Kidney epithelial cell (primary cell): ENCODE measurements at regions not wholly inside any gene's neighbourhood (a gene's known extent, or its start where the extent isn't known, plus 50 kb on each side); places are given as distances from the start of the nearest gene placed in this dataset.

Experiments used
- DNase-seq: peaks from one replicate; pipeline ENCODE4 v3.0.0-alpha.2; 2010; ENCODE audit warnings: low read depth
- H3K27me3 ChIP-seq: 2 replicates; pipeline ENCODE4 v1.6.0; 2011; ENCODE audit warnings: low read length; ENCODE audit not compliant: control insufficient read depth, insufficient read depth
- H3K36me3 ChIP-seq: 2 replicates; pipeline ENCODE4 v1.5.1; 2011; ENCODE audit warnings: low read length; ENCODE audit not compliant: control insufficient read depth, insufficient read depth
- H3K4me3 ChIP-seq: 2 replicates; pipeline ENCODE4 v1.5.1; 2011; ENCODE audit warnings: low read depth, mild to moderate bottlenecking, control low read depth, low read length
- TF ChIP-seq, protein P1 (sequence below): IDR thresholded peaks from 2 replicates; pipeline ENCODE4 v1.5.1; 2011; ENCODE audit warnings: mild to moderate bottlenecking, moderate library complexity, low read length, control low read depth, inconsistent platforms; ENCODE audit not compliant: insufficient read depth, poor library complexity, severe bottlenecking

DNA sequence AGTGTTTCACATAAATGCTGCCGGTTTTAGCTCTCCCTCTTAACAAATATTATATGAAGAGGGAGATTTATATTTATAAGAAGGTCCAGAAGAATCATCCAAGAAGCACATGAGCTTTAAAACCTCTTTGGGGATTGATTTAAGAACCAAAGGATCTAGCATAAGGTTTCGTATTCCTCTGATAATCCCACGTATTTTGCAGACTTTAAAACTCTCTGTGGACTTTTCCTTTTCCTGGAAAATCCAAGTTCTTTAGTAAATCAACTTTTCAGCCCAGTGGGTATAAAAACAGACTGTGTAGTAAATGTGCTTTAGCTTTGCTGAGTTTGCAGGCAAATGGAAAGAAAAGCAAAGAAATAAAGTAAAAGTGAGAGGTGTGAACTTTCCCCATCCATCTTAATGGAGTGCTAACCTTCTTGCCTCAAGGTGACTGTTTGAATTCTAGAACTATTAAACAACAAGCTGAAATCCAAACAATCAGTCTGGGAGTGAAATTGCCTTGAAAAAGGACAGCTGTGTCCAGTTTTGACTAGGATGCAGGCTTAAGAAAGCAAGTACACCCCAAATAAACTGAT is 363.4 kb upstream of the SLC24A2 start:
- no peak overlapping the region for H3K4me3 ChIP-seq
- H3K27me3 ChIP-seq, result no peaks in the 10 kb centered on the region
- TF ChIP-seq, protein P1, sequence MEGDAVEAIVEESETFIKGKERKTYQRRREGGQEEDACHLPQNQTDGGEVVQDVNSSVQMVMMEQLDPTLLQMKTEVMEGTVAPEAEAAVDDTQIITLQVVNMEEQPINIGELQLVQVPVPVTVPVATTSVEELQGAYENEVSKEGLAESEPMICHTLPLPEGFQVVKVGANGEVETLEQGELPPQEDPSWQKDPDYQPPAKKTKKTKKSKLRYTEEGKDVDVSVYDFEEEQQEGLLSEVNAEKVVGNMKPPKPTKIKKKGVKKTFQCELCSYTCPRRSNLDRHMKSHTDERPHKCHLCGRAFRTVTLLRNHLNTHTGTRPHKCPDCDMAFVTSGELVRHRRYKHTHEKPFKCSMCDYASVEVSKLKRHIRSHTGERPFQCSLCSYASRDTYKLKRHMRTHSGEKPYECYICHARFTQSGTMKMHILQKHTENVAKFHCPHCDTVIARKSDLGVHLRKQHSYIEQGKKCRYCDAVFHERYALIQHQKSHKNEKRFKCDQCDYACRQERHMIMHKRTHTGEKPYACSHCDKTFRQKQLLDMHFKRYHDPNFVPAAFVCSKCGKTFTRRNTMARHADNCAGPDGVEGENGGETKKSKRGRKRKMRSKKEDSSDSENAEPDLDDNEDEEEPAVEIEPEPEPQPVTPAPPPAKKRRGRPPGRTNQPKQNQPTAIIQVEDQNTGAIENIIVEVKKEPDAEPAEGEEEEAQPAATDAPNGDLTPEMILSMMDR, result no peak
- no peak for DNase-seq
- no peaks in the 10 kb centered on the region for H3K36me3 ChIP-seq

DNA sequence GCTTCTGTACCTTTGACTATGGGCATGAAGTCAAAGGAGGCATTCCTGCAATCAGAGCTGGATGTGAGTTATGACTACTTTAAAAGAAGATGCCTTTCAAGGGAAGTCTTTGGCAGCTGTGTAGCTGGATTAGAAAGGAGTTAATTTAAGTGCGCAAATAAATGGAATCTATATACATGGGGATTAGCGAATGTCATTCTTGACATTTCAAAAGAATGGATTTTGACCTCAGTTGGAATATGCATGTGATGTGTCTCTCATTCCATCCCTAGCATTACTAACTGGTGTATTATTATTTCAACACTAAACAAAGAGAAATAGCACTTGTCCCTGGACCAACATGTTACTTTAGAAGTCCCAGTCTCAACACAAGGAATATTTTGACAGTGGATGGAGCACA is 359.6 kb upstream of the SLC24A2 start:
- TF ChIP-seq, protein P1, result no peak
- Histone ChIP-seq H3K27me3 (no peaks in the 10 kb centered on the region), H3K4me3 (no peak overlapping the region), H3K36me3 (no peaks in the 10 kb centered on the region)
- no peak for DNase-seq

DNA sequence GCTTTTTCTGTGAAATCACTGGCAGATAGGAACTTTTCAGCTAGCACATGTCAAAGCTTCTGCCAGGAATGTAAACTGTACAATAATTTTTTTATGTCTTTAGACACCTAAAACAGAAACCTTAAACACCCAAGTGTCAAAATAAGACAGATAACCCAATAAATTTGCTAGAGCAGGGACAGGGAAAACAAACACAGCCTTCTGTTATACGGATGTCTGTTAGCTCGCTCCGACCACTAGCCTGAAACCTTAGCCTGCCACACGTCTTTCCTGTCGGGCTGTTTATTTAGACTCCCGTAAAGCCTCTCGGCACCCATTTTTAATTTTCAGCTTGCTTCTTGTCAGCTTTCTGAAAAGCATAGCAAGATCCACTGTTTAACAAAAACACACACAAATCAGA is 355.4 kb upstream of the SLC24A2 start:
- Histone ChIP-seq H3K36me3 (no peaks in the 10 kb centered on the region), H3K4me3 (no peak overlapping the region), H3K27me3 (no peaks in the 10 kb centered on the region)
- DNase-seq, result no peak
- TF ChIP-seq, protein P1, result no peak

DNA sequence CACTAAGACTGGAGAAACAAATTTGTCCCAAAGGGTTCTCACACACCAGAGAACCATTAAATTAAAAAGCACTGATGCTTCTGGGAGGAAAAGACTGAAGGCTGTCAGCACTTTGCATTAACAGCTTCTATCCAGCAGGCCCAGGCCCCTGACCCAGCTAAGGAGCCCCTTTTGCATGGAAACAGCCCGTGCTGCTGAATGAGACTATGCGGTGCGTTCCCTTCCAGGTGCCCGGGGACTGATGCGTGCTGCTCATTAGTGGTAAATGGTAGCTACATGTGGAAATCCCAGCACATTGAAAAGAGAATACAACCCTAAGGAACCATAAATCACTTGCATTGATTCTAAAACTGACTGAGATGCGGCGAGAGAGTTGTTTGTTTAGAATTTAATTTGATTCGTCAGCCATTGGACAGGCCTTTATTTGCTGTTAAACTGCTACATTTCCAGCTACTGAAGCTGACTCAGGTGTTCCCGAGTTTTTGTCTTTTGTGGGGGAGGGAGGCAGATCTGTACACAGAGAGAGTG is 351.0 kb upstream of the SLC24A2 start:
- H3K36me3 ChIP-seq, result no peaks in the 10 kb centered on the region
- TF ChIP-seq, protein P1, result no peak
- no peak for DNase-seq
- H3K4me3 ChIP-seq, result no peak overlapping the region
- H3K27me3 ChIP-seq, result no peaks in the 10 kb centered on the region

DNA sequence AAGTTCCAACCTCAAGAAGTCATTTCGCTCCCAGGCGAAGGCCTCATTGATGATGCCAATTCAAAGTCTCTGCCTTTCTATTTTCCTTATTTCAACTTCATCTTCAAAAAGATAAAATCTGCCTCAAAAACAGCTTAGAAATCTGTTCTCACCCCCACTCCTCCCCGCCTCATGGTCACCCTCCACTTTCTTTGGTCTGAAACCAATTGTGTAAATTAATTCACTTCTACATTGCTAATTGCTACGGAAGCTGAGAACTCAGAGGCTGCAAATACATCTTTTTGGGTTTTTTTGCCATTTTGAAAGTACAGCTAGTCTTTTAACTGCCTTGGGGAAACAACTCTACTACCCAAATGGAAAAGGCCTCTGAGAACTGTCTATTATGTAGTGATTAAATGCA is 350.0 kb upstream of the SLC24A2 start:
- no peak overlapping the region for H3K4me3 ChIP-seq
- TF ChIP-seq, protein P1, result no peak
- no peaks in the 10 kb centered on the region for H3K27me3 ChIP-seq
- H3K36me3 ChIP-seq, result no peaks in the 10 kb centered on the region
- DNase-seq, result no peak

DNA sequence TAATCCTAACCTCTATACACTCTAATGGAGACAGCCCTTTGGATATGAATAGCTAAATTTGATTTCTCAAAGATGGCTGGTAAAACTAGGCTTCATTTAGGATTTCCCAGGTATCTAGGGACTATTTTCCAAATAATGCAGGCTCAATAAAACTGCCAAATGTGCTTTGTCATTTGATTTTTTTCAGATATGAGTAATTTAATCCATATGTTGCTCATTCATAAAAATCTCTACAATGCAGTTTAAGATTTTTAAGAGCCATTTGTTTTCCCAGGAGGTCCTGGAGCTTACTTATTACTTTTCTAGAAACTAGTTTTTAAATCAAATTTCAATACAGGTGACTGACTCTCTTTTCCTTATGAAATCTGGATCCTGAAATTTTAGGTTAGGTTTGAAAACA is 349.3 kb upstream of the SLC24A2 start:
- Histone ChIP-seq H3K27me3 (no peaks in the 10 kb centered on the region), H3K4me3 (no peak overlapping the region), H3K36me3 (no peaks in the 10 kb centered on the region)
- DNase-seq, result no peak
- TF ChIP-seq, protein P1, result no peak
